ENCODE measurements at regions not wholly inside any gene's neighbourhood (a gene's known extent, or its start where the extent isn't known, plus 50 kb on each side); places are given as distances from the start of the nearest gene placed in this dataset.
"Not testable (repeated sequence)": the region's sequence is repeated elsewhere in the genome, so short reads cannot be mapped to it uniquely, and the experiment has no call there.

- DNase-seq (ENCODE audit: low read depth), result no peak
Measured at GRCh38 chr11:69951821-69952220, 126.3 kb upstream of the ANO1 start.

GRCh38 chr11:69952229-69952975, 125.7 kb upstream of the ANO1 start:
- not testable (repeated sequence) for DNase-seq (ENCODE audit: low read depth)

GRCh38 chr11:69953356-69953755, 124.8 kb upstream of the ANO1 start:
- DNase-seq (ENCODE audit: low read depth), result no peak

GRCh38 chr11:69954756-69955155, 123.4 kb upstream of the ANO1 start:
- no peak for DNase-seq (ENCODE audit: low read depth)

- DNase-seq (ENCODE audit: low read depth), result no peak
Measured at GRCh38 chr11:69956669-69957190, 121.4 kb upstream of the ANO1 start.

GRCh38 chr11:69957849-69958248, 120.3 kb upstream of the ANO1 start:
- no peak for DNase-seq (ENCODE audit: low read depth)

- DNase-seq (ENCODE audit: low read depth), result no peak
Measured at GRCh38 chr11:69958308-69958707, 119.8 kb upstream of the ANO1 start.

- no peak for DNase-seq (ENCODE audit: low read depth)
Measured at GRCh38 chr11:69959461-69959860, 118.7 kb upstream of the ANO1 start.

- DNase-seq (ENCODE audit: low read depth), result no peak
Measured at GRCh38 chr11:69961738-69962137, 116.4 kb upstream of the ANO1 start.

- DNase-seq (ENCODE audit: low read depth), result no peak
Measured at GRCh38 chr11:69962152-69962551, 116.0 kb upstream of the ANO1 start.

GRCh38 chr11:69963533-69964246, 114.4 kb upstream of the ANO1 start:
- DNase-seq (ENCODE audit: low read depth), result no peak

- no peak for DNase-seq (ENCODE audit: low read depth)
Measured at GRCh38 chr11:69964247-69964643, 113.9 kb upstream of the ANO1 start.

GRCh38 chr11:69965821-69966582, 112.1 kb upstream of the ANO1 start:
- no peak for DNase-seq (ENCODE audit: low read depth)

GRCh38 chr11:69966583-69966835, 111.6 kb upstream of the ANO1 start:
- DNase-seq (ENCODE audit: low read depth), result no peak

GRCh38 chr11:69966910-69967483, 111.1 kb upstream of the ANO1 start:
- DNase-seq (ENCODE audit: low read depth), result no peak

- no peak for DNase-seq (ENCODE audit: low read depth)
Measured at GRCh38 chr11:69967484-69967883, 110.6 kb upstream of the ANO1 start.

GRCh38 chr11:69968396-69969347, 109.4 kb upstream of the ANO1 start:
- no peak for DNase-seq (ENCODE audit: low read depth)

GRCh38 chr11:69969890-69970784, 108.0 kb upstream of the ANO1 start:
- DNase-seq (ENCODE audit: low read depth), result no peak

GRCh38 chr11:69970785-69971535, 107.2 kb upstream of the ANO1 start:
- DNase-seq (ENCODE audit: low read depth), result no peak

- DNase-seq (ENCODE audit: low read depth), result no peak
Measured at GRCh38 chr11:69971741-69972140, 106.4 kb upstream of the ANO1 start.
